ENCODE measurements at regions not wholly inside any gene's neighbourhood (a gene's known extent, or its start where the extent isn't known, plus 50 kb on each side); places are given as distances from the start of the nearest gene placed in this dataset.

- no peak for TF ChIP-seq ZNF626 (tag by site-specific recombination; IDR thresholded peaks at IDR 0.05)
- TF ChIP-seq MYNN (tag by site-specific recombination; IDR thresholded peaks at IDR 0.05; ENCODE audit: borderline replicate concordance): no peak
- no peak for TF ChIP-seq ZNF639 (tag by site-specific recombination; IDR thresholded peaks at IDR 0.05)
These were observed 416.5 kb upstream of the DDI1 start (continued) for GRCh38 chr11:103619938-103620337.

DNA sequence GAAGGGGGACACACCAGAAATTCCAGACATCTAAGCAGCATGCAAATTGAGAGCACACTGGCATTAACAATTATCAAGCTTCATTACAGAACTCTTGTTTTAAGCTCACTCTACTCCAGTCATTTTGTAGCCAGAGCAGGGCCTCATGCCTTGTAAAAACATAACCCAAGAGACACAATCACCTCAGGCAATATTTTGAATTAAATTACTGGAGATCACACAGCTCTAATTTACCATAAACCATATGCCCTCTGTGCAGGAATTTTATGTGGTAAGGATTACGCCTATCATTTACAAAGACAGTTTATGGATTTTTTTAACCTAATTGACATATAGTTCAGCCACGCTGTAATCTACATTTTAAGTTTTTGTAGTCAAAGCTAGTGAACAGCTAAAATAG is 414.1 kb upstream of the DDI1 start:
- H3K4me1 ChIP-seq (ENCODE audit: control insufficient read depth, insufficient read depth, low read length): no peaks in the 10 kb centered on the region
- no peak overlapping the region for H3K4me3 ChIP-seq (ENCODE audit: low read depth, low read length)
- TF ChIP-seq ZNF214 (tag by site-specific recombination; IDR thresholded peaks at IDR 0.05; ENCODE audit: borderline replicate concordance) (no peak), ZNF707 (tag by site-specific recombination; IDR thresholded peaks at IDR 0.05) (no peak), TRIM28 (IDR thresholded peaks at IDR 0.05; ENCODE audit: borderline replicate concordance, low read length) (peak; percentile 43; the same call in 1 of the 2 replicates), ZNF843 (tag by site-specific recombination; IDR thresholded peaks at IDR 0.05) (0 out of 2 replicates have a peak, but pooled peaks have one; percentile 21), TCF7L2 (IDR thresholded peaks at IDR 0.05; ENCODE audit: borderline replicate concordance, low read depth, low read length) (0 out of 2 replicates have a peak, but pooled peaks have one; percentile 20), ZIC2 (tag by site-specific recombination; IDR thresholded peaks at IDR 0.05) (no peak), FEZF1 (tag by site-specific recombination; IDR thresholded peaks at IDR 0.05) (peak; percentile 47)
- TF ChIP-seq, protein P1, sequence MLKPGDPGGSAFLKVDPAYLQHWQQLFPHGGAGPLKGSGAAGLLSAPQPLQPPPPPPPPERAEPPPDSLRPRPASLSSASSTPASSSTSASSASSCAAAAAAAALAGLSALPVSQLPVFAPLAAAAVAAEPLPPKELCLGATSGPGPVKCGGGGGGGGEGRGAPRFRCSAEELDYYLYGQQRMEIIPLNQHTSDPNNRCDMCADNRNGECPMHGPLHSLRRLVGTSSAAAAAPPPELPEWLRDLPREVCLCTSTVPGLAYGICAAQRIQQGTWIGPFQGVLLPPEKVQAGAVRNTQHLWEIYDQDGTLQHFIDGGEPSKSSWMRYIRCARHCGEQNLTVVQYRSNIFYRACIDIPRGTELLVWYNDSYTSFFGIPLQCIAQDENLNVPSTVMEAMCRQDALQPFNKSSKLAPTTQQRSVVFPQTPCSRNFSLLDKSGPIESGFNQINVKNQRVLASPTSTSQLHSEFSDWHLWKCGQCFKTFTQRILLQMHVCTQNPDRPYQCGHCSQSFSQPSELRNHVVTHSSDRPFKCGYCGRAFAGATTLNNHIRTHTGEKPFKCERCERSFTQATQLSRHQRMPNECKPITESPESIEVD (tag by site-specific recombination; IDR thresholded peaks at IDR 0.05): peak; percentile 52
- no peaks in the 10 kb centered on the region for H3K36me3 ChIP-seq (ENCODE audit: control insufficient read depth in 2 of 2, insufficient read depth in 1 of 2, low read length in 2 of 2)
- H3K9me3 ChIP-seq (ENCODE audit: control insufficient read depth, insufficient read depth, low read depth, low read length): no peaks in the 10 kb centered on the region
- ChIA-PET CTCF (interaction anchor here (0.6 to 1.1 kb wide), 3 partner anchors 14 to 162 kb away, joined by 3 read pairs; no protein-coding TSS in a partner anchor), POLR2A (no interaction called here)
- H3K27ac ChIP-seq (ENCODE audit: extremely low read depth, low read depth, low read length): no peak overlapping the region

DNA sequence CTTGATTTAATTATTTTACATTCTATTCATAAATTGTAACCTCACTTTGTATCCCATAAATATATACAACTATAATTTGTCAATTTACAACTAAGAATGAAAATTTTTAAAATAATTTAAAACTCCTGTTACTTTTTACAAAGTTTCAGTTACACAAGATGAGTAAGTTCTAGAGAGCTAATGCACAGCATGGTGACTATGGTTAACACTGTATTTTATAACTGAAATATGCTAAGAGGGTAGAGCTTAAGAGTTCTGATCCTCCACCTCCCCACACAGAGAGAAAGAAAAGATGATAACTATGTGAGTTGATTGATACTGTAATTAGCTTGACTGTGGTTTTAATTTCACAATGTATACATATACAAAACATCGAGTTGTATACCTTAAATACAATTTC is 412.5 kb upstream of the DDI1 start:
- POLR2A ChIA-PET: no interaction called here

More for the DNA sequence above, 412.5 kb upstream of the DDI1 start:
- no peaks in the 10 kb centered on the region for H3K36me3 ChIP-seq (ENCODE audit: control insufficient read depth in 2 of 2, insufficient read depth in 1 of 2, low read length in 2 of 2)
- CTCF ChIA-PET: interaction anchor here (0.7 kb wide), 1 partner anchor 33 kb away, joined by 4 read pairs; no protein-coding TSS in a partner anchor
- H3K27ac ChIP-seq (ENCODE audit: extremely low read depth, low read depth, low read length): no peak overlapping the region
- H3K4me1 ChIP-seq (ENCODE audit: control insufficient read depth, insufficient read depth, low read length): no peaks in the 10 kb centered on the region
- no peak overlapping the region for H3K4me3 ChIP-seq (ENCODE audit: low read depth, low read length)
- TF ChIP-seq ZBTB20 (tag by site-specific recombination; IDR thresholded peaks at IDR 0.05) (no peak), GFI1B (tag by site-specific recombination; IDR thresholded peaks at IDR 0.05) (no peak), TSHZ1 (tag by site-specific recombination; IDR thresholded peaks at IDR 0.05; ENCODE audit: borderline replicate concordance) (no peak)
- TF ChIP-seq, protein P2, sequence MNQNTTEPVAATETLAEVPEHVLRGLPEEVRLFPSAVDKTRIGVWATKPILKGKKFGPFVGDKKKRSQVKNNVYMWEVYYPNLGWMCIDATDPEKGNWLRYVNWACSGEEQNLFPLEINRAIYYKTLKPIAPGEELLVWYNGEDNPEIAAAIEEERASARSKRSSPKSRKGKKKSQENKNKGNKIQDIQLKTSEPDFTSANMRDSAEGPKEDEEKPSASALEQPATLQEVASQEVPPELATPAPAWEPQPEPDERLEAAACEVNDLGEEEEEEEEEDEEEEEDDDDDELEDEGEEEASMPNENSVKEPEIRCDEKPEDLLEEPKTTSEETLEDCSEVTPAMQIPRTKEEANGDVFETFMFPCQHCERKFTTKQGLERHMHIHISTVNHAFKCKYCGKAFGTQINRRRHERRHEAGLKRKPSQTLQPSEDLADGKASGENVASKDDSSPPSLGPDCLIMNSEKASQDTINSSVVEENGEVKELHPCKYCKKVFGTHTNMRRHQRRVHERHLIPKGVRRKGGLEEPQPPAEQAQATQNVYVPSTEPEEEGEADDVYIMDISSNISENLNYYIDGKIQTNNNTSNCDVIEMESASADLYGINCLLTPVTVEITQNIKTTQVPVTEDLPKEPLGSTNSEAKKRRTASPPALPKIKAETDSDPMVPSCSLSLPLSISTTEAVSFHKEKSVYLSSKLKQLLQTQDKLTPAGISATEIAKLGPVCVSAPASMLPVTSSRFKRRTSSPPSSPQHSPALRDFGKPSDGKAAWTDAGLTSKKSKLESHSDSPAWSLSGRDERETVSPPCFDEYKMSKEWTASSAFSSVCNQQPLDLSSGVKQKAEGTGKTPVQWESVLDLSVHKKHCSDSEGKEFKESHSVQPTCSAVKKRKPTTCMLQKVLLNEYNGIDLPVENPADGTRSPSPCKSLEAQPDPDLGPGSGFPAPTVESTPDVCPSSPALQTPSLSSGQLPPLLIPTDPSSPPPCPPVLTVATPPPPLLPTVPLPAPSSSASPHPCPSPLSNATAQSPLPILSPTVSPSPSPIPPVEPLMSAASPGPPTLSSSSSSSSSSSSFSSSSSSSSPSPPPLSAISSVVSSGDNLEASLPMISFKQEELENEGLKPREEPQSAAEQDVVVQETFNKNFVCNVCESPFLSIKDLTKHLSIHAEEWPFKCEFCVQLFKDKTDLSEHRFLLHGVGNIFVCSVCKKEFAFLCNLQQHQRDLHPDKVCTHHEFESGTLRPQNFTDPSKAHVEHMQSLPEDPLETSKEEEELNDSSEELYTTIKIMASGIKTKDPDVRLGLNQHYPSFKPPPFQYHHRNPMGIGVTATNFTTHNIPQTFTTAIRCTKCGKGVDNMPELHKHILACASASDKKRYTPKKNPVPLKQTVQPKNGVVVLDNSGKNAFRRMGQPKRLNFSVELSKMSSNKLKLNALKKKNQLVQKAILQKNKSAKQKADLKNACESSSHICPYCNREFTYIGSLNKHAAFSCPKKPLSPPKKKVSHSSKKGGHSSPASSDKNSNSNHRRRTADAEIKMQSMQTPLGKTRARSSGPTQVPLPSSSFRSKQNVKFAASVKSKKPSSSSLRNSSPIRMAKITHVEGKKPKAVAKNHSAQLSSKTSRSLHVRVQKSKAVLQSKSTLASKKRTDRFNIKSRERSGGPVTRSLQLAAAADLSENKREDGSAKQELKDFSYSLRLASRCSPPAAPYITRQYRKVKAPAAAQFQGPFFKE (tag by site-specific recombination; IDR thresholded peaks at IDR 0.05; ENCODE audit: borderline replicate concordance): no peak
- H3K9me3 ChIP-seq (ENCODE audit: control insufficient read depth, insufficient read depth, low read depth, low read length): no peaks in the 10 kb centered on the region

Measured in HEK293 (cell line).